Natural killer cell (primary cell): ENCODE measurements at regions not wholly inside any gene's neighbourhood (a gene's known extent, or its start where the extent isn't known, plus 50 kb on each side); places are given as distances from the start of the nearest gene placed in this dataset.

Source experiments
- ATAC-seq, 3 donors: fragments of 150-1000 bp in 2 of 3; fragments of 200-7000 bp in 1 of 3; cut with Tn5 transposase; 1 replicate in 1 of 3; 2 replicates in 2 of 3; pipeline ENCODE4 v1.10.0; 2021; ENCODE audit warnings: mild to moderate bottlenecking in 2 of 3, moderate library complexity in 2 of 3
- DNase-seq, 2 donors: peaks; one replicate each; pipeline versions ENCODE4 v3.0.0 to v3.0.0-alpha.2; 2013 to 2021; ENCODE audit warnings: mixed read lengths in 1 of 2
- H3K27ac ChIP-seq: one replicate; pipeline ENCODE4 v1.5.1; 2013; ENCODE audit warnings: mild to moderate bottlenecking, low read length
- H3K27me3 ChIP-seq: one replicate; pipeline ENCODE4 v1.6.1; 2013; ENCODE audit warnings: low read length; ENCODE audit not compliant: control insufficient read depth, insufficient read depth
- H3K36me3 ChIP-seq: one replicate; pipeline ENCODE4 v1.6.1; 2013; ENCODE audit warnings: low read length; ENCODE audit not compliant: control insufficient read depth, insufficient read depth
- H3K4me1 ChIP-seq: one replicate; pipeline ENCODE4 v1.6.1; 2013; ENCODE audit warnings: low read length; ENCODE audit not compliant: control insufficient read depth, insufficient read depth
- H3K4me3 ChIP-seq: one replicate; pipeline ENCODE4 v1.5.1; 2013; ENCODE audit warnings: low read length
- H3K9me3 ChIP-seq: one replicate; pipeline ENCODE4 v1.6.1; 2013; ENCODE audit warnings: low read length; ENCODE audit not compliant: control insufficient read depth, insufficient read depth
- H3K27ac Mint-ChIP-seq, 2 donors: one replicate each; pipeline ENCODE4 v1.8.0; 2022; ENCODE audit warnings: mild to moderate bottlenecking in 2 of 2, mixed read lengths in 2 of 2, moderate library complexity in 1 of 2
- H3K27me3 Mint-ChIP-seq, 2 donors: one replicate each; pipeline ENCODE4 v1.8.0; 2022; ENCODE audit warnings: low read depth in 2 of 2, mixed read lengths in 2 of 2
- H3K36me3 Mint-ChIP-seq: one replicate; pipeline ENCODE4 v1.8.0; 2022; ENCODE audit warnings: mixed read lengths
- H3K4me1 Mint-ChIP-seq, 2 donors: one replicate each; pipeline ENCODE4 v1.8.0; 2022; ENCODE audit warnings: mixed read lengths in 2 of 2
- H3K4me3 Mint-ChIP-seq: one replicate; pipeline ENCODE4 v1.8.0; 2022; ENCODE audit warnings: mild to moderate bottlenecking, moderate library complexity, mixed read lengths
- H3K9me3 Mint-ChIP-seq, 2 donors: one replicate each; pipeline ENCODE4 v1.8.0; 2022; ENCODE audit warnings: mixed read lengths in 2 of 2
- CTCF ChIP-seq: fragments of 200-600 bp; IDR thresholded peaks from one replicate; pipeline ENCODE4 v1.8.0; 2022; ENCODE audit warnings: antibody characterized with exemption
- WGBS: methylation state at CpG from one replicate; pipeline ENCODE4 v1.1.7; 2013; ENCODE audit warnings: missing lambda C conversion rate; ENCODE audit not compliant: insufficient coverage; 5-methylcytosine and 5-hydroxymethylcytosine counted together
- intact Hi-C: fragments of 100-400 bp; cut with micrococcal nuclease; formaldehyde crosslinking; loops from one replicate; pipeline ENCODE4 v1.14.2; 2022

GRCh38 chrX:124530803-124531202 is 184.4 kb downstream of the SH2D1A start:
- ATAC-seq (no peak), DNase-seq (no peak)
- no CpG with 5 or more reads among the region's 1 CpG for WGBS
- Histone ChIP-seq H3K4me1 (no peaks in the 10 kb centered on the region), H3K36me3 (no peaks in the 10 kb centered on the region), H3K27me3 (no peaks in the 10 kb centered on the region), H3K4me3 (no peak overlapping the region), H3K27ac (no peak overlapping the region), H3K9me3 (no peaks in the 10 kb centered on the region)
- no peak for TF ChIP-seq CTCF
- H3K4me3 Mint-ChIP-seq = no peak overlapping the region
- H3K27me3 Mint-ChIP-seq = peaks cover 0 to 18% of the 10 kb centered on the region in 2 donors
- H3K9me3 Mint-ChIP-seq = no peaks in the 10 kb centered on the region
- no peak overlapping the region for H3K27ac Mint-ChIP-seq
- H3K36me3 Mint-ChIP-seq = no peaks in the 10 kb centered on the region
- H3K4me1 Mint-ChIP-seq = no peaks in the 10 kb centered on the region
- intact Hi-C loops = no loop called here

- Histone ChIP-seq H3K9me3 (no peaks in the 10 kb centered on the region), H3K4me3 (no peak overlapping the region), H3K27me3 (no peaks in the 10 kb centered on the region), H3K27ac (no peak overlapping the region), H3K36me3 (no peaks in the 10 kb centered on the region), H3K4me1 (no peaks in the 10 kb centered on the region)
- no peaks in the 10 kb centered on the region for H3K9me3 Mint-ChIP-seq
- no peaks in the 10 kb centered on the region for H3K4me1 Mint-ChIP-seq
- H3K27ac Mint-ChIP-seq = no peak overlapping the region
- DNase-seq (no peak), ATAC-seq (no peak)
- 23% methylated on average over 3 of the region's 3 CpGs for WGBS
- H3K4me3 Mint-ChIP-seq = no peak overlapping the region
- TF ChIP-seq CTCF = no peak
- peaks cover 0 to 11% of the 10 kb centered on the region in 2 donors for H3K27me3 Mint-ChIP-seq
- intact Hi-C loops = no loop called here
- no peaks in the 10 kb centered on the region for H3K36me3 Mint-ChIP-seq
Measured at GRCh38 chrX:124534536-124534935, 188.2 kb downstream of the SH2D1A start.

GRCh38 chrX:124540474-124540873 is 194.1 kb downstream of the SH2D1A start:
- intact Hi-C loops = no loop called here
- H3K4me1 Mint-ChIP-seq = no peaks in the 10 kb centered on the region
- TF ChIP-seq CTCF = no peak
- H3K27ac ChIP-seq = no peak overlapping the region
- H3K9me3 Mint-ChIP-seq = no peaks in the 10 kb centered on the region
- H3K27ac Mint-ChIP-seq = no peak overlapping the region
- no peak for ATAC-seq
- H3K36me3 ChIP-seq = no peaks in the 10 kb centered on the region
- no peak overlapping the region for H3K4me3 Mint-ChIP-seq
- WGBS = 98% methylated on average over 4 of the region's 5 CpGs
- H3K4me3 ChIP-seq = no peak overlapping the region
- no peaks in the 10 kb centered on the region for H3K36me3 Mint-ChIP-seq
- no peaks in the 10 kb centered on the region for H3K9me3 ChIP-seq
- H3K4me1 ChIP-seq = no peaks in the 10 kb centered on the region
- H3K27me3 ChIP-seq = no peaks in the 10 kb centered on the region
- no peak for DNase-seq
- H3K27me3 Mint-ChIP-seq = no peaks in the 10 kb centered on the region

- no peak for TF ChIP-seq CTCF
- no peaks in the 10 kb centered on the region for H3K4me1 ChIP-seq
- no peak overlapping the region for H3K27ac Mint-ChIP-seq
- no peaks in the 10 kb centered on the region for H3K36me3 ChIP-seq
- H3K4me3 Mint-ChIP-seq = no peak overlapping the region
- H3K4me3 ChIP-seq = no peak overlapping the region
- H3K27ac ChIP-seq = no peak overlapping the region
- no peaks in the 10 kb centered on the region for H3K9me3 ChIP-seq
- DNase-seq = no peak
- 91% methylated on average over 5 of the region's 6 CpGs for WGBS
- no peaks in the 10 kb centered on the region for H3K9me3 Mint-ChIP-seq
- H3K27me3 Mint-ChIP-seq = no peaks in the 10 kb centered on the region
- ATAC-seq = no peak
- no peaks in the 10 kb centered on the region for H3K27me3 ChIP-seq
- intact Hi-C loops = no loop called here
- no peaks in the 10 kb centered on the region for H3K36me3 Mint-ChIP-seq
- no peaks in the 10 kb centered on the region for H3K4me1 Mint-ChIP-seq
Measured at GRCh38 chrX:124548571-124548970, 202.2 kb downstream of the SH2D1A start.
